Tibial nerve (tissue), 4 donors: ENCODE measurements at regions not wholly inside any gene's neighbourhood (a gene's known extent, or its start where the extent isn't known, plus 50 kb on each side); places are given as distances from the start of the nearest gene placed in this dataset.

Source experiments
- DNase-seq, 2 donors: peaks; one replicate each; pipeline ENCODE4 v3.0.0-alpha.2; 2019; ENCODE audit warnings: low spot score in 2 of 2
- H3K27ac ChIP-seq, 4 donors: fragments of 200-600 bp; sonication (generic) in 3 of 4; one replicate each; pipeline ENCODE4 v1.5.1; 2017 to 2019; ENCODE audit warnings: mild to moderate bottlenecking in 1 of 4
- H3K27me3 ChIP-seq, 2 donors: fragments of 200-600 bp; sonication (generic) in 1 of 2; one replicate each; pipeline versions ENCODE4 v1.5.1 to v1.6.0; 2017 to 2019
- H3K36me3 ChIP-seq, 3 donors: fragments of 200-600 bp; sonication (generic); one replicate each; pipeline ENCODE4 v1.5.1; 2018 to 2019
- H3K4me1 ChIP-seq, 4 donors: fragments of 200-600 bp; sonication (generic) in 3 of 4; one replicate each; pipeline ENCODE4 v1.5.1; 2017 to 2019
- H3K4me3 ChIP-seq, 4 donors: fragments of 200-600 bp; sonication (generic) in 3 of 4; one replicate each; pipeline ENCODE4 v1.5.1; 2017 to 2019; ENCODE audit warnings: mild to moderate bottlenecking in 1 of 4, moderate library complexity in 1 of 4
- H3K9me3 ChIP-seq, 4 donors: fragments of 200-600 bp; sonication (generic) in 3 of 4; one replicate each; pipeline ENCODE4 v1.5.1; 2017 to 2019
- EP300 ChIP-seq, 2 donors: sonication (generic); formaldehyde crosslinking; IDR thresholded peaks; one replicate each; pipeline ENCODE4 v1.6.1; 2017; ENCODE audit warnings: antibody characterized with exemption in 2 of 2, mild to moderate bottlenecking in 1 of 2
- POLR2A ChIP-seq, 2 donors: fragments of 450-650 bp; IDR thresholded peaks; one replicate each; pipeline ENCODE4 v1.6.1; 2017; ENCODE audit warnings: antibody characterized with exemption in 2 of 2, mild to moderate bottlenecking in 2 of 2, moderate library complexity in 2 of 2
- WGBS, 2 donors: methylation state at CpG; one replicate each; pipeline ENCODE4 v1.1.5; 2018; 5-methylcytosine and 5-hydroxymethylcytosine counted together
- TF ChIP-seq, protein P1 (sequence below), 5 experiments: fragments of 200-600 bp in 3 of 5; fragments of 450-650 bp in 2 of 5; sonication (generic) in 3 of 5; IDR thresholded peaks; one replicate each; pipeline ENCODE4 v1.5.1; 2016 to 2019; ENCODE audit warnings: antibody characterized with exemption in 5 of 5, mild to moderate bottlenecking in 3 of 5, moderate library complexity in 2 of 5

GRCh38 chr2:217223222-217223930 lies 363.5 kb upstream of the TNP1 start:
- Histone ChIP-seq H3K4me3 (no peak overlapping the region), H3K27me3 (peaks cover 0 to 5% of the 10 kb centered on the region in 2 donors), H3K36me3 (no peaks in the 10 kb centered on the region), H3K4me1 (peaks cover 0 to 23% (median 3%) of the 10 kb centered on the region in 4 donors), H3K9me3 (no peaks in the 10 kb centered on the region), H3K27ac (no peak overlapping the region)
- WGBS, 2 donors = 80 to 82% methylated on average over 8 of the region's 8 CpGs
- no peak for DNase-seq
- TF ChIP-seq, protein P1, sequence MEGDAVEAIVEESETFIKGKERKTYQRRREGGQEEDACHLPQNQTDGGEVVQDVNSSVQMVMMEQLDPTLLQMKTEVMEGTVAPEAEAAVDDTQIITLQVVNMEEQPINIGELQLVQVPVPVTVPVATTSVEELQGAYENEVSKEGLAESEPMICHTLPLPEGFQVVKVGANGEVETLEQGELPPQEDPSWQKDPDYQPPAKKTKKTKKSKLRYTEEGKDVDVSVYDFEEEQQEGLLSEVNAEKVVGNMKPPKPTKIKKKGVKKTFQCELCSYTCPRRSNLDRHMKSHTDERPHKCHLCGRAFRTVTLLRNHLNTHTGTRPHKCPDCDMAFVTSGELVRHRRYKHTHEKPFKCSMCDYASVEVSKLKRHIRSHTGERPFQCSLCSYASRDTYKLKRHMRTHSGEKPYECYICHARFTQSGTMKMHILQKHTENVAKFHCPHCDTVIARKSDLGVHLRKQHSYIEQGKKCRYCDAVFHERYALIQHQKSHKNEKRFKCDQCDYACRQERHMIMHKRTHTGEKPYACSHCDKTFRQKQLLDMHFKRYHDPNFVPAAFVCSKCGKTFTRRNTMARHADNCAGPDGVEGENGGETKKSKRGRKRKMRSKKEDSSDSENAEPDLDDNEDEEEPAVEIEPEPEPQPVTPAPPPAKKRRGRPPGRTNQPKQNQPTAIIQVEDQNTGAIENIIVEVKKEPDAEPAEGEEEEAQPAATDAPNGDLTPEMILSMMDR (IDR thresholded peaks at IDR 0.05) = no peak
- TF ChIP-seq POLR2A (IDR thresholded peaks at IDR 0.05) (no peak), EP300 (IDR thresholded peaks at IDR 0.05) (peak in 1 of 2 donors; percentile 53)

DNA sequence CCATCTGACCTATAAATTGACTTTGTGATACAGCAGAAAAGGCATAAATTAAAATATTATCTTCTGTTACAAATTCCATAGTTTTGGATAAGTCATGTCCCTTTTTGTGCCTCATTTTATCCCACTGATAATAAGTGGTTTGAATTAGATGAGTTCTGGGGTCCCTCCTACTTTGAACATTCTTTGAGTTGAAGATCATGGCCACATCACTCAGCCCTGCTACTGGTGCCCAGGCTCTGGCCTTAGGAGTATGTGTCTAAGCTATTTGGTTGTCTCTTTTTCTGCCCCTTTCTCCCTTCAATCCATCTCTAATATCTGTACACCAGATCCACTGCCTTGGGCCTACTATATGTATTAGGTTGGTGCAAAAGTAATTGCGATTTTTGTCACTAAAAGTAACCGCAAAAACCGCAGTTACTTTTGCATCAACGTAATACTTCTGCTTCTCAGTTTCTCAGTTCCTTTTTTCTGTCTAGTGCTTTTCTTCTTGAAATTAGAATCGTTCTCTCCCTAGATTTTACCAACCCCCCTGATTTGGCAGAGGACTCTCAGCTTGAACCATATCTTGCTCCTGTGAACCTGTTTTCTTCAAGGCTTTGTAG lies 362.5 kb upstream of the TNP1 start:
- TF ChIP-seq EP300 (IDR thresholded peaks at IDR 0.05) (no peak), POLR2A (IDR thresholded peaks at IDR 0.05) (no peak)
- TF ChIP-seq, protein P1 (IDR thresholded peaks at IDR 0.05) = no peak
- H3K4me1 ChIP-seq = peaks cover 0 to 23% (median 3%) of the 10 kb centered on the region in 4 donors
- no peak overlapping the region for H3K27ac ChIP-seq

DNA sequence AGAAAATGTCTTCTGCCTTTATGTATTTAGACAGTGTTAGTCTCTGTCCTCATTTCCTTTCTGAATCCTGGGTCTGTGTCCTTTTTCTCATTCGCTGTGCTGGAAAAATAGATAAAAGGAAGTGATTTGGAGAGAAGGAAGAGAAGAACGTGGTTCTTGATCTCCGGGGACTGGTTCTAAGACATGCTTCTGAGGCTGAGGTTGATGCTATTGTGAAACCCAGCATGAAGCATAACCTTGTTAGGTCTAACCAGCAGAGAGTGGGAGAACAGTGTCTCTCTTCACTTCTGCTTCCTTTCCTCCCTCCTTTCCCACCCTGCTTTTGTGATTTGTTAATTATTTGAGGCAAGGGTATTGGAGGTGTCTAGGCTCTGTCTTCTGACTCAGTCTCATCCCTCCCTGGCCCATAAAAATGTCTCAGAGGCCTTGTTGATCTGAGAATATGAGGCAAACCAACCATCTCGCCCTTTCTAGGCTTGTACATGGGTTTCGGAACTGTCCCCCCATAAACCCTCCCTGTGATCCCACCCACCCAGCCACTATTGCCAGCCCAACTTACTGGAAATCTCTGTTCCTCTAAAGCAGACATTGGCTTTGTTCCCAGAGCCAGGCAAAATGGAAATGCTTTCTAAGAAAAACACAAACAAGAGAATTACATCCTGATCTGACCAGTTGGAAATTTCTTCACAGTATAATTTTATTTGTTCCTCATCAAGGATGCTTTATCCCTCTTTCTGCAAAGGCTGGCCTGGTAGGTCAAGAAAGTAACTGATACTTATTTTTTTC lies 360.6 kb upstream of the TNP1 start:
- Histone ChIP-seq H3K27ac (peak overlapping the region in 1 of 4 donors; percentile 46), H3K4me1 (peaks cover 0 to 23% (median 3%) of the 10 kb centered on the region in 4 donors), H3K4me3 (no peak overlapping the region), H3K36me3 (no peaks in the 10 kb centered on the region), H3K27me3 (no peaks in the 10 kb centered on the region), H3K9me3 (no peaks in the 10 kb centered on the region)
- WGBS, 2 donors = 54 to 62% methylated on average over 5 of the region's 5 CpGs
- TF ChIP-seq POLR2A (IDR thresholded peaks at IDR 0.05) = no peak
- TF ChIP-seq, protein P1 (IDR thresholded peaks at IDR 0.05) = no peak
- TF ChIP-seq EP300 (IDR thresholded peaks at IDR 0.05) = no peak
- DNase-seq = peak in 1 of 2 donors; percentile 18

More for the DNA sequence above, 362.5 kb upstream of the TNP1 start:
- Histone ChIP-seq H3K27me3 (peaks cover 0 to 5% of the 10 kb centered on the region in 2 donors), H3K9me3 (no peaks in the 10 kb centered on the region), H3K36me3 (no peaks in the 10 kb centered on the region), H3K4me3 (no peak overlapping the region)
- no peak for DNase-seq
- WGBS, 2 donors = 88 to 89% methylated on average over 5 of the region's 5 CpGs

DNA sequence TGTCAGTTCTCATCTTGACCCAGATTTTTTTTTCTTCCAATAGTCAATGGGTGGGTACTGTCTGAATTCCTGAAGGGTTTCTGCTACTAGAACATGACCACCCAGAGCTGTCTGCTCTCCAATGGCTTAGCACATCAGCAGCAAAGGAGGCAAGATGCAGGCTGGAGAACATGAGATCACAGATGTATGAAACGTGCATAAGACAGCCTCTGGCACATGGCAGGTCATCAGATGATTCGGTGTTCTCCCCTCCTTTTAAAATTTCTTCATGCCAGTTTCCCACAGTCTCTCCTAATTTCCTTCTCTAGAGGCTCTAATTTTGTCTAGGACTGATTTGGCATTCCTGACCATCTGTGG lies 359.3 kb upstream of the TNP1 start:
- Histone ChIP-seq H3K27me3 (no peaks in the 10 kb centered on the region), H3K4me1 (peaks cover 0 to 23% (median 3%) of the 10 kb centered on the region in 4 donors), H3K4me3 (no peak overlapping the region), H3K36me3 (no peaks in the 10 kb centered on the region), H3K9me3 (no peaks in the 10 kb centered on the region), H3K27ac (no peak overlapping the region)
- WGBS, 2 donors = 60 to 77% methylated on average over 2 of the region's 2 CpGs
- DNase-seq = no peak
- no peak for TF ChIP-seq EP300 (IDR thresholded peaks at IDR 0.05)
- TF ChIP-seq, protein P1 (IDR thresholded peaks at IDR 0.05) = no peak
- no peak for TF ChIP-seq POLR2A (IDR thresholded peaks at IDR 0.05)
